Testis (tissue), 2 donors: ENCODE measurements at regions not wholly inside any gene's neighbourhood (a gene's known extent, or its start where the extent isn't known, plus 50 kb on each side); places are given as distances from the start of the nearest gene placed in this dataset.

Experiments
- DNase-seq: peaks from one replicate; pipeline ENCODE4 v3.0.0-alpha.2; 2019
- H3K27ac ChIP-seq, 2 donors: fragments of 200-600 bp; sonication (generic); one replicate each; pipeline ENCODE4 v1.5.1; 2019
- H3K27me3 ChIP-seq: fragments of 200-600 bp; sonication (generic); one replicate; pipeline ENCODE4 v1.5.1; 2019
- H3K36me3 ChIP-seq: fragments of 200-600 bp; sonication (generic); one replicate; pipeline ENCODE4 v1.5.1; 2017; ENCODE audit warnings: low read depth; ENCODE audit errors: missing control alignments
- H3K4me1 ChIP-seq: fragments of 200-600 bp; sonication (generic); one replicate; pipeline ENCODE4 v1.5.1; 2019
- H3K4me3 ChIP-seq, 2 donors: fragments of 200-600 bp; sonication (generic); one replicate each; pipeline ENCODE4 v1.5.1; 2017 to 2019
- H3K9me3 ChIP-seq: fragments of 200-600 bp; sonication (generic); one replicate; pipeline ENCODE4 v1.5.1; 2017
- CTCF ChIP-seq, 3 experiments: fragments of 450-650 bp in 2 of 3; fragments of 200-600 bp in 1 of 3; sonication (generic) in 1 of 3; IDR thresholded peaks; one replicate each; pipeline ENCODE4 v1.5.1; 2016 to 2019; ENCODE audit warnings: antibody characterized with exemption in 3 of 3, mild to moderate bottlenecking in 2 of 3, moderate library complexity in 1 of 3
- POLR2A ChIP-seq: fragments of 450-650 bp; IDR thresholded peaks from one replicate; pipeline ENCODE4 v1.6.1; 2017; ENCODE audit warnings: antibody characterized with exemption, mild to moderate bottlenecking, moderate library complexity
- WGBS, 2 donors: methylation state at CpG; one replicate each; pipeline ENCODE4 v1.1.5; 2018; 5-methylcytosine and 5-hydroxymethylcytosine counted together
- intact Hi-C: fragments of 100-400 bp; cut with DNase I; formaldehyde crosslinking; loops from one replicate; pipeline ENCODE4 v1.15.1; 2023; ENCODE audit warnings: low total_unique reads

DNA sequence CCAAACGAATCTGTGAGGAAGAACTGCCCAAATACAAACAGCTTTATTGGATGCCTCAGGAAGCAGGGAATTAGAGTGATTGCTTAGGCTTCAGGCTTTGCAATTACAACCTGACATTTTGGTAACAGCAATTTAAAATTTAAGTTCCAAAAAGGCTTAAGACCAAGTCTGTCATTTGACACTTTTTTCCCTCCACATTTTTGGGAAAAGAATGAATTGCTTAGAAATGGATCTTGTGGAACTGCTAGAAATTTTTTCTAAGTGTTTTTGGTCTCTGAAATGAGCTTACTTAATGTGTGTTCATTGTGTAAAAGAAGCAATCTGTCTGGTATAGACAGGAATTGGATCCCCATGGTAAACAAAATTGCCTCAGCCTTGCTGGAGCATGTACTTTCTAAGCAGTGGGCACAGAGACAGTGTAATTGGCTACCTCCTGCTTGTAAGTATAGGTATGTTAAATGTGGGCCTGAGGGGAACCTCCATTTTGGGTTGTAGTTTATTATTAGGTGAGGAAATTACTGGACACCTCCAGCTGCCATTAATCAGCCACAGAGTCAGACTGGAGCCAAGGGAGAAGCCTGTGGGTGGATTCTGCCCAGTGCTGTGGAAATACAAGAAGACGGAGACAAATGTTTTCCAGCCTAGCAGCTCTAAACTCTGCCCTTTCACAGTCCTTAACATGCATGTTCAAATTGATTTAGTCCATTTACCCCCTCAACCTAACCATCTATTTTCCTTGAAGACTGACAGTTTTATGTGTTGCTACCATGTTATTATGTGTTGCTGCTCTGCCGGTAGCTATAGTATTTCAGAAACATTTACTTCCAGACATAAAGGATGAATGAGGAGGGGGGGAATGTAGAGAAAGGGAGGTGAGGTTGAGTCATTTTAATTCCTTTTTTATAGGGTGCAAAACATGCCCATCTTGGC is 473.0 kb downstream of the SPRY1 start:
- Histone ChIP-seq H3K27ac (no peak overlapping the region), H3K4me1 (no peaks in the 10 kb centered on the region), H3K9me3 (no peaks in the 10 kb centered on the region), H3K36me3 (no peaks in the 10 kb centered on the region), H3K4me3 (no peak overlapping the region), H3K27me3 (no peaks in the 10 kb centered on the region)
- intact Hi-C loops, result no loop called here
- DNase-seq, result no peak
- 72 to 73% methylated on average over 3 of the region's 3 CpGs for WGBS, 2 donors
- no peak for TF ChIP-seq CTCF (IDR thresholded peaks at IDR 0.05)
- no peak for TF ChIP-seq POLR2A

DNA sequence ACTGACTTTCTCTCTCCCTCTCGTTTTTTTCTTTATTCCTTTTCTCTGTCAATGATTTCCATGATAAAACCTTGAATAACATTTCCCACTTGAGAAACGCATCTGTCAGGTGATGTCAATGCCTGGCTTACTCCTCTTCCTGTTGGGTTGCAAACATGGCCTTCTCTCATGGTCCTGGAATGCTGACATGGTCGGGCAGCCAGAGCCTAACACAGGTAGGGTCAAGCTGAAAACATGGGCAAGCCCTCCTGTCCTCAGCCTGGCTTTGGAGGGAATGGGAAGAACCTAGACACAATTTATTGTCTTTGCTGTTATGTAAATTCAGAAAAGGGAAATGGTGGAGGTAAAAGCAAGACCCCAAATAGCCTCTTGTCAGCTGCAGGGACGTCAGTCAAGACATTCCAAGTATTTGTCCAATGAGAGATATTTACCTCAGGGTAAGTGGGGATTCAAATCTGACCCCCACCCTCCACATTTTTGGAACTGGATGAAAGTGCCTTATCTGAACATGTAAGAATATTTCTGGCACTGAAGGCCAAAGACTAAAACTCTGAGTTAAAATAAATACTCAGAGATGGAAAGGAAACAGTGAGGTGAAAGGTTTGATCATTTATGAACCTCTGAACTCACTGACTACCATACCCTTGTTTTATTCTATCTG is 473.8 kb downstream of the SPRY1 start:
- H3K27me3 ChIP-seq, result no peaks in the 10 kb centered on the region
- H3K36me3 ChIP-seq, result no peaks in the 10 kb centered on the region
- H3K9me3 ChIP-seq, result no peaks in the 10 kb centered on the region
- no peak overlapping the region for H3K4me3 ChIP-seq
- 62 to 71% methylated on average over 4 of the region's 4 CpGs for WGBS, 2 donors
- no peak for DNase-seq
- H3K4me1 ChIP-seq, result no peaks in the 10 kb centered on the region
- H3K27ac ChIP-seq, result no peak overlapping the region
- intact Hi-C loops, result no loop called here
- TF ChIP-seq CTCF (IDR thresholded peaks at IDR 0.05) (no peak), POLR2A (no peak)

DNA sequence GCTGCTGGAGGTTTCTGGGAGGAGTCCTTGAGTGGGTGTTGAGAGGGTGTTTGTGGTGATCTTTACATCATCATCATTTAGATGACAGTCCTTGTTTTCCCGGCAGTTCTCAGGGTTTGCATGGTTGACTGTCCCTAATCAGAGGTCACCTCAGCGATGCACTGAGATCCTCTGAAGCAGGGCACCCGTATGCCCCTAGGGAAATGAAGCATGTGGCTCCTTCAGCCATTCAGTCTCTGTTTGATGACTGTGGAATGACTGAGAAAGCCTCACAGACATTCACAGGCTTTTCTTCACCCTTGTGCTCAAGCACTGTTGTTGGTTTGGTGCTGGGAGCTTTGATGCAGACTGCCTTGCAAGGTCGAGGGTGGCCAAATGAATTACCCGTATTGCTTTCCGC is 474.7 kb downstream of the SPRY1 start:
- no peaks in the 10 kb centered on the region for H3K9me3 ChIP-seq
- WGBS, 2 donors, result 91 to 95% methylated on average over 6 of the region's 6 CpGs
- TF ChIP-seq CTCF (IDR thresholded peaks at IDR 0.05), result no peak
- no peak for TF ChIP-seq POLR2A
- no peaks in the 10 kb centered on the region for H3K27me3 ChIP-seq
- no peak overlapping the region for H3K27ac ChIP-seq
- DNase-seq, result no peak
- H3K4me3 ChIP-seq, result no peak overlapping the region
- no peaks in the 10 kb centered on the region for H3K4me1 ChIP-seq
- intact Hi-C loops, result no loop called here
- no peaks in the 10 kb centered on the region for H3K36me3 ChIP-seq

DNA sequence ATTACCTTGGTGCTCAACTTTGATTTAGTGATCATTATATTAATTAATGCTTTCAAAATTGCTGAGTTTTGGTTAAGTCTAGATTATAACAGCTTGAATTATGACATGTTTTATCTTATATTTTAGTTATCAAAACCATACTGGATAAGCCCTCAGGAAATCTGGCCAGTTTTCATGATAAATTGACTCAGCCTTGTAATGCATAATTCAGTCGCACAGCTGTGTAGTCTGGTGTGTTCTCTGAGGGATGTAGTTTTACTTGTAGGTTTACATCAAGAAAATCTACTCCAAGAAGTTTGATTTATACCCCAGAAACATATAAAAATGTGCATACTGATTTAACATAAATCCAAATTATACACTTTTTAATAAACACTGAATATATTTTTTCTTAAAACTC is 477.5 kb downstream of the SPRY1 start:
- Histone ChIP-seq H3K9me3 (no peaks in the 10 kb centered on the region), H3K4me3 (no peak overlapping the region), H3K27ac (no peak overlapping the region), H3K27me3 (no peaks in the 10 kb centered on the region), H3K36me3 (no peaks in the 10 kb centered on the region), H3K4me1 (no peaks in the 10 kb centered on the region)
- intact Hi-C loops, result no loop called here
- no peak for DNase-seq
- TF ChIP-seq CTCF (IDR thresholded peaks at IDR 0.05) (no peak), POLR2A (no peak)
- WGBS, 2 donors, result 75 to 89% methylated on average over 1 of the region's 1 CpG
